Lower leg skin (tissue), 3 donors: ENCODE measurements at regions not wholly inside any gene's neighbourhood (a gene's known extent, or its start where the extent isn't known, plus 50 kb on each side); places are given as distances from the start of the nearest gene placed in this dataset.

Experiments used
- CTCF ChIP-seq, 3 donors: fragments of 450-650 bp; IDR thresholded peaks; one replicate each; pipeline ENCODE4 v1.5.1; 2016; ENCODE audit warnings: antibody characterized with exemption in 3 of 3, mild to moderate bottlenecking in 3 of 3, moderate library complexity in 2 of 3
- POLR2A ChIP-seq, 2 donors: fragments of 450-650 bp; IDR thresholded peaks; one replicate each; pipeline ENCODE4 v1.6.1; 2016 to 2017; ENCODE audit warnings: antibody characterized with exemption in 2 of 2, mild to moderate bottlenecking in 1 of 2, moderate library complexity in 1 of 2

GRCh38 chr12:111173836-111174235, 195.1 kb downstream of the PHETA1 start:
- TF ChIP-seq CTCF (IDR thresholded peaks at IDR 0.05) (no peak), POLR2A (IDR thresholded peaks at IDR 0.05) (no peak)
